Epithelial cell of proximal tubule (primary cell): ENCODE measurements at regions not wholly inside any gene's neighbourhood (a gene's known extent, or its start where the extent isn't known, plus 50 kb on each side); places are given as distances from the start of the nearest gene placed in this dataset.

Source experiments
- DNase-seq: peaks from one replicate; pipeline ENCODE4 v3.0.0-alpha.2; 2011; ENCODE audit warnings: low read depth
- H3K4me3 ChIP-seq: 2 replicates; pipeline ENCODE4 v1.5.1; 2011; ENCODE audit warnings: low read depth, mild to moderate bottlenecking, low read length
- TF ChIP-seq, protein P1 (sequence below): conservative IDR thresholded peaks from 2 replicates; pipeline ENCODE4 v1.5.1; 2012; ENCODE audit warnings: low read depth, mild to moderate bottlenecking, low read length

DNA sequence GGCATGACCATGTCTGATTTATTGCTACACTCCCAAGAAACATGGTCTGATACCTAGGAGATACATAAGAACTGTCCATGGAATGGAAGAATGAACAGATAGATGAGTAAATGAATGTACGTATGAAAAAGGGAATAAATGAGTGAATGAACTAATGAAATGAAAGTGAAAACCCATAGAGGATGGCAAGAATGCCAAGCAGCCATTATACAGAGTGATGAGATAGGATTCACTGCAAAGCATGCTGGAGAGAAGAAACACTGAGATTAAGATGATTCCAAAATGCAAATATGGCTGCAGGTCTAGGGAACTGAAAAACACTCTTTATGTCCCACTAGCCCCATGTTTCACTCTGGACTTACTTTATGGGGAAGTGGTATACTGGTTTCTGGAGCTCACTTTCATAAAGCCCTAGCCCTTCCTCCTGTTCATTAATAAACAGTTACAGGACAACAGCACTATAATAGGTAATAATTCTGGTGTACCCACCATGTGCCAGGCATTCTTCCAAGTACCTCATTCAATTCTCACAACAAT is 170.3 kb upstream of the RAD23B start:
- H3K4me3 ChIP-seq = no peak overlapping the region
- TF ChIP-seq, protein P1, sequence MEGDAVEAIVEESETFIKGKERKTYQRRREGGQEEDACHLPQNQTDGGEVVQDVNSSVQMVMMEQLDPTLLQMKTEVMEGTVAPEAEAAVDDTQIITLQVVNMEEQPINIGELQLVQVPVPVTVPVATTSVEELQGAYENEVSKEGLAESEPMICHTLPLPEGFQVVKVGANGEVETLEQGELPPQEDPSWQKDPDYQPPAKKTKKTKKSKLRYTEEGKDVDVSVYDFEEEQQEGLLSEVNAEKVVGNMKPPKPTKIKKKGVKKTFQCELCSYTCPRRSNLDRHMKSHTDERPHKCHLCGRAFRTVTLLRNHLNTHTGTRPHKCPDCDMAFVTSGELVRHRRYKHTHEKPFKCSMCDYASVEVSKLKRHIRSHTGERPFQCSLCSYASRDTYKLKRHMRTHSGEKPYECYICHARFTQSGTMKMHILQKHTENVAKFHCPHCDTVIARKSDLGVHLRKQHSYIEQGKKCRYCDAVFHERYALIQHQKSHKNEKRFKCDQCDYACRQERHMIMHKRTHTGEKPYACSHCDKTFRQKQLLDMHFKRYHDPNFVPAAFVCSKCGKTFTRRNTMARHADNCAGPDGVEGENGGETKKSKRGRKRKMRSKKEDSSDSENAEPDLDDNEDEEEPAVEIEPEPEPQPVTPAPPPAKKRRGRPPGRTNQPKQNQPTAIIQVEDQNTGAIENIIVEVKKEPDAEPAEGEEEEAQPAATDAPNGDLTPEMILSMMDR = no peak
- DNase-seq = no peak

DNA sequence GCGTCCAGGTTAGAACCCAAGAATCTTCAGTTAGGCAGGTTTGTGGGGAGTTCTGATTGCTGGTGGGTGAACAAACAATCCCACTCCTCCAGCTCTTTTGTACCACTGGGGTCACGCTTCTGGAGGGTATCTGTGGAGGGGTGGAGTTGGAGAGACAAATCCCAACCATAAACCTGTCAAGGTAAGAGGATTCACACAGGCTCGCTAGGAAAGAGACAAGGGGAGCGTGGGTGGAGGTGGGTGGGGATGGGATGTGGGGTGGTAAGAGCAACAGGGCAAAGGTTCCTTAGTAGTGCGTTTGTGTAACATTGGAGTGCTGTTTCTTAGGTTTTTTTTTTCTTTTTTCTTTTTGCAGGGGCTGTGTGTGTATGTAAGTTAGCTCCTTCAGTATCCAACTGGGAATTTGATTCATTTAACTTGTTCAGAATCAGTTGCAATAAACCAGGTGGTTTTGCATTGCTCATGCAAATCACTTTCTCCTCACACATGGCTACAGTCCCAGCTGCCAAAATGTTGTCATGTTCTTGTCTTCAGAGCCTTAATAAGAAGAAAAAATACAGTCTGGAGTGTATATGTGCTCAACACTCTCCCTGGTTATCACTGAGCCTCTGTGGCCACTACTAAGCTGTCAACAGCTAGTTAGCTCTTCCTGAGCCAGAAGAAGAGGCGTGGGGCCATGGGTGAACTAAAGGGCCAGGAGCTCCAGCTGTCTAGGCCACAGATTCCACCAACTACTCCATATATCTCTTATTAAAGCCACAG is 164.0 kb upstream of the RAD23B start:
- DNase-seq = no peak
- no peak overlapping the region for H3K4me3 ChIP-seq
- TF ChIP-seq, protein P1 = no peak

DNA sequence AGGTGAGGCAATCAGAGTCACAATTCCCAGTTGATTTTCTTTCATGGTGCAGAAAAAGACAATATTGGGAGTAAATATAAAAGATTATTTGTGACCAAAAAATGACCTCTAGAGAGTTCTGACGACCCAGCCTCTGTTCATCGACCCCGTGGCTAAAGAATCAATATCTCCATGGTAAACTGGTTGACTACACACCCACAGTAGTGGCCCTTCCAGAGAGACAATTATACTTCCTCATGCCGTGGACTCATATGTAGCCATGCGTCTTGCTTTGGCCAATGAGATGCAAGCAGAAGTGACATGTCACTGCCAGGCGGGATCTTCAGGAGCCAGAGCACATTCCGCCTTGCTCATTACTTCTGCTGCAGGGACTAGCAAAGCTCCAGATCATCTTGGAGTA is 163.3 kb upstream of the RAD23B start:
- TF ChIP-seq, protein P1 = no peak
- DNase-seq = no peak
- H3K4me3 ChIP-seq = no peak overlapping the region

DNA sequence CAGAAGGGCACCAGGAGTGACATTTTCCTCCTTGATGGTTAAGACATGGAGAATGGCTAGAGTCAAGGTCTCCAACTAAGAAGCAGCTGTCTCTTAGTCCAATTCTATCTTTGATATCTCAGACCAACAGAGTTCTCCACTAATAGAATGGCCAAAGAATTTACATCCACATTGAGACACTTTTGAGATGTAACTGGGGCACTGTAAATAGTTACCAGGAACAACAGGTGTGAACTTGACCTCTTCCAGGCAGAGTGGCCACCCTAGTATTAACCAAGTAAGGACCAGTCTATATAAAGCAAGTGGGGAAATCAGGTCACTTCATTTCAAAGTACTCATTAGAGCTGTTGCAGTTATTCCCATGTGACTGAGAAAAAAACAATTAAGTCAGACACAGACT is 159.7 kb upstream of the RAD23B start:
- no peak overlapping the region for H3K4me3 ChIP-seq
- TF ChIP-seq, protein P1 = no peak
- no peak for DNase-seq

DNA sequence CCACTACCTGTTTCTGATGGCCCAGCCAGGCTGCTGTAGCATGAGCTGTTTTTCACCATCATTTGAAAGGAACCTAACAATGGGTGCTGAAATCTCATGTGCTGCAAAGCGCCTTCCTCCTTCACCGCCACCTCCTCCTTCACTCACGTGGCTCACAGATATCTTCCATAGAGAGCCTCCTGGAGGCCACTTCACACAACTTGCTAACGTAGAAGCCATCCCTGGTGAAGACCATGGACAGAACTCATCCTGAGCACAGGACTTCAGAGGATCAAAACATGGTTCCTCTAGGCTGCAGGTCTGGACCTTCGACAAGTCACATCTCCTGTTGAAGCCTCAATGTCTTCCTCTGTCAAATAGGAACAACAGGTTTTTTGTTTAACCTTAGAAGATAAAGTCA is 155.5 kb upstream of the RAD23B start:
- no peak overlapping the region for H3K4me3 ChIP-seq
- no peak for DNase-seq
- TF ChIP-seq, protein P1 = no peak

DNA sequence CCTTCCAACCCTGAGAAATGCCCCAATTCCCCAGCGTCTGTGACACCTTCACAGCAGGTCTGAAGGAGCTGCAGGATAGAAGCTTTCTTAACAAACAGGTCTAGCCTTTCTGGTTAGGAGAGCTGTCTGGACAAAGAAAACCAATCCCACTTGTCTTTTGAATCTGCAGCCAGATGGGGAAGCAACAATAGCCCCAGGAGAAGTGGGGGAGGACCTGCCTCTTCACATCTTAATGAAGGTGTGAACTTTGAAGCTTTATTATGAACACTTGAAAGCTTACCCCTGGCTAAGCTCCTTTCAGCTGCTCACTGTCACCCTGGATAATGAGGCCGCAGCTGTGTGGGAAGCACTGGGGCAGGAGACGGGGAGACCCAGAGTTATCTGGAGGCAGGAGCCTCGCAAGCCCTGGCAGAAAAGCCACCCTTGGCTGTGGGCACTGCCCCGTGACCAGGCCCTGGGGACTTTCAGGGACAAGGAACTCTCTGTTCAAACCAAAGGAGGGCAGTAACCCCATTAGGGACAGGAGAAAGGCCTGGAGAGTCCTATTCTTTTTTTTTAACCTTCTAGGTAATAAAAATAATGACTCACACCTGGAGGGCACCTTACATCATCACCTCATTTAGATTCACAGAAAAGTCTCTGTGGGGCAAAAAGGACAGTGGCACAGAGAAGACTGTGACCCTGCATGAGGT is 151.8 kb upstream of the RAD23B start:
- no peak for DNase-seq
- no peak overlapping the region for H3K4me3 ChIP-seq
- TF ChIP-seq, protein P1 = no peak
